H1 (cell line): ENCODE measurements at regions not wholly inside any gene's neighbourhood (a gene's known extent, or its start where the extent isn't known, plus 50 kb on each side); places are given as distances from the start of the nearest gene placed in this dataset.
"Not testable (repeated sequence)": the region's sequence is repeated elsewhere in the genome, so short reads cannot be mapped to it uniquely, and the experiment has no call there.

ENCODE experiments used
- CTCF ChIA-PET: fragments of 300-600 bp; sonication (Branson Sonifier 250); formaldehyde crosslinking; loops from one replicate; lab custom pipeline; 2021; ENCODE audit not compliant: partially characterized antibody; lab: Charles Lee
- POLR2A ChIA-PET: fragments of 300-600 bp; sonication (Branson Sonifier 250); formaldehyde crosslinking; loops from one replicate; lab custom pipeline; 2021; ENCODE audit warnings: inconsistent platforms; ENCODE audit not compliant: partially characterized antibody; lab: Charles Lee
- DNase-seq, 2 experiments: peaks; one replicate each; pipeline versions ENCODE4 v3.0.0 to v3.0.0-alpha.2; 2010 to 2022; ENCODE audit warnings: low spot score in 2 of 2, low read depth in 1 of 2, mixed read lengths in 1 of 2
- FAIRE-seq: peaks from 2 replicates; lab custom pipeline; 2011; peaks lifted over from hg19 to GRCh38; lab: Jason Lieb, UNC
- H2AFZ ChIP-seq: 2 replicates; pipeline ENCODE4 v1.8.1; 2012; ENCODE audit warnings: low read length, inconsistent platforms
- H2AK5ac ChIP-seq: 2 replicates; pipeline ENCODE4 v1.6.1; 2013; ENCODE audit warnings: low read depth, low read length
- H2BK120ac ChIP-seq: replicated peaks from 2 replicates; pipeline ENCODE3; 2013; ENCODE audit warnings: low read depth, low read length, inconsistent platforms
- H2BK12ac ChIP-seq: 2 replicates; pipeline ENCODE4 v1.6.1; 2013; ENCODE audit warnings: low read depth, low read length
- H2BK15ac ChIP-seq: 2 replicates; pipeline ENCODE4 v1.6.1; 2013; ENCODE audit warnings: low read length
- H2BK20ac ChIP-seq: 2 replicates; pipeline ENCODE4 v1.6.1; 2013; ENCODE audit warnings: low read length
- H2BK5ac ChIP-seq: 2 replicates; pipeline ENCODE4 v1.6.1; 2013; ENCODE audit warnings: low read depth, low read length
- H3K14ac ChIP-seq: 2 replicates; pipeline ENCODE4 v1.6.1; 2013; ENCODE audit warnings: inconsistent platforms; ENCODE audit not compliant: insufficient read length
- H3K18ac ChIP-seq: 2 replicates; pipeline ENCODE4 v1.6.1; 2013; ENCODE audit warnings: low read length; ENCODE audit errors: extremely low read depth
- H3K23ac ChIP-seq: 2 replicates; pipeline ENCODE4 v1.6.1; 2013; ENCODE audit warnings: inconsistent platforms; ENCODE audit not compliant: insufficient read length
- H3K23me2 ChIP-seq: 2 replicates; pipeline ENCODE4 v1.6.1; 2013; ENCODE audit warnings: low read depth, low read length
- H3K27ac ChIP-seq: 2 replicates; pipeline ENCODE4 v1.6.1; 2011; ENCODE audit warnings: low read depth, low read length, inconsistent platforms
- H3K27me3 ChIP-seq, 4 experiments: replicated peaks in 1 of 4; 1 replicate in 1 of 4; 2 replicates in 3 of 4; pipeline versions ENCODE4 v1.6.1 to v1.8.1; 2011 to 2013; ENCODE audit warnings: low read length in 3 of 4, mild to moderate bottlenecking in 3 of 4, inconsistent platforms in 2 of 4, mixed read lengths in 2 of 4, moderate library complexity in 1 of 4; ENCODE audit not compliant: control insufficient read depth in 3 of 4, insufficient read depth in 3 of 4; ENCODE audit errors: extremely low read depth in 1 of 4
- H3K36me3 ChIP-seq, 4 experiments: 2 replicates each; pipeline versions ENCODE4 v1.6.1 to v1.8.1; 2011 to 2013; ENCODE audit warnings: mild to moderate bottlenecking in 4 of 4, low read length in 3 of 4, moderate library complexity in 2 of 4, control low read depth in 1 of 4, inconsistent platforms in 1 of 4; ENCODE audit not compliant: insufficient read depth in 4 of 4, control insufficient read depth in 2 of 4
- H3K4ac ChIP-seq: replicated peaks from 2 replicates; pipeline ENCODE3; 2013; ENCODE audit warnings: low read length, low read depth, mixed read lengths, inconsistent platforms; ENCODE audit not compliant: insufficient read length
- H3K4me1 ChIP-seq, 4 experiments: replicated peaks in 1 of 4; 1 replicate in 1 of 4; 2 replicates in 3 of 4; pipeline versions ENCODE4 v1.6.1 to v1.8.1; 2011 to 2013; ENCODE audit warnings: low read length in 3 of 4, inconsistent platforms in 2 of 4, mixed read lengths in 1 of 4; ENCODE audit not compliant: insufficient read depth in 4 of 4, control insufficient read depth in 3 of 4
- H3K4me2 ChIP-seq, 2 experiments: 2 replicates each; pipeline versions ENCODE4 v1.6.1 to v1.8.1; 2011 to 2013; ENCODE audit warnings: low read depth in 2 of 2, low read length in 2 of 2, control low read depth in 1 of 2, inconsistent platforms in 1 of 2, mild to moderate bottlenecking in 1 of 2; ENCODE audit not compliant: insufficient read depth in 1 of 2
- H3K4me3 ChIP-seq, 4 experiments: fragments of 200-600, 300-600 bp in 1 of 4; sonication (generic), shearing (Covaris generic), sonication (Bioruptor Twin) in 1 of 4; 2 replicates each; pipeline versions ENCODE4 v1.5.1 to v1.8.1; 2011 to 2016; ENCODE audit warnings: low read length in 4 of 4, low read depth in 3 of 4, control low read depth in 2 of 4, inconsistent platforms in 2 of 4, mild to moderate bottlenecking in 2 of 4, mixed read lengths in 1 of 4, moderate library complexity in 1 of 4; ENCODE audit not compliant: insufficient read depth in 2 of 4; ENCODE audit errors: extremely low read depth in 1 of 4
- H3K56ac ChIP-seq: replicated peaks from 2 replicates; pipeline ENCODE3; 2013; ENCODE audit warnings: low read depth, mild to moderate bottlenecking, mixed read lengths, low read length, inconsistent platforms; ENCODE audit not compliant: insufficient read length
- H3K79me1 ChIP-seq: 2 replicates; pipeline ENCODE4 v1.6.1; 2013; ENCODE audit warnings: low read depth, low read length, control low read depth
- H3K79me2 ChIP-seq, 2 experiments: 2 replicates each; pipeline versions ENCODE4 v1.6.1 to v1.8.1; 2012 to 2013; ENCODE audit warnings: low read length in 2 of 2, mild to moderate bottlenecking in 2 of 2, inconsistent platforms in 1 of 2; ENCODE audit not compliant: insufficient read depth in 2 of 2, control insufficient read depth in 1 of 2
- H3K9ac ChIP-seq, 4 experiments: replicated peaks in 1 of 4; 1 replicate in 1 of 4; 2 replicates in 3 of 4; pipeline versions ENCODE4 v1.6.1 to v1.8.1; 2011 to 2013; ENCODE audit warnings: low read depth in 3 of 4, low read length in 3 of 4, control low read depth in 2 of 4, mild to moderate bottlenecking in 2 of 4, moderate library complexity in 2 of 4, inconsistent platforms in 1 of 4; ENCODE audit errors: extremely low read depth in 1 of 4
- H3K9me3 ChIP-seq, 2 experiments: 2 replicates each; pipeline versions ENCODE4 v1.6.1 to v1.8.1; 2012 to 2013; ENCODE audit warnings: mild to moderate bottlenecking in 2 of 2, moderate library complexity in 2 of 2, control low read depth in 1 of 2, inconsistent platforms in 1 of 2, low read depth in 1 of 2, low read length in 1 of 2, mixed read lengths in 1 of 2; ENCODE audit not compliant: insufficient read depth in 2 of 2
- H4K20me1 ChIP-seq, 2 experiments: replicated peaks in 1 of 2; 2 replicates each; pipeline versions ENCODE3 to v1.8.1; 2011 to 2013; ENCODE audit warnings: inconsistent platforms in 2 of 2, low read length in 2 of 2, mild to moderate bottlenecking in 1 of 2; ENCODE audit not compliant: insufficient read depth in 2 of 2, control insufficient read depth in 1 of 2
- H4K5ac ChIP-seq: 2 replicates; pipeline ENCODE4 v1.6.1; 2013; ENCODE audit warnings: low read length, low read depth, mixed read lengths, inconsistent platforms; ENCODE audit not compliant: insufficient read length
- H4K8ac ChIP-seq: 2 replicates; pipeline ENCODE4 v1.8.0; 2013; ENCODE audit warnings: mild to moderate bottlenecking, moderate library complexity, low read length, inconsistent platforms; ENCODE audit not compliant: insufficient read depth; ENCODE audit errors: extremely low read depth
- H4K91ac ChIP-seq: replicated peaks from 2 replicates; pipeline ENCODE3; 2013; ENCODE audit warnings: low read length, mixed read lengths, inconsistent platforms; ENCODE audit not compliant: insufficient read length
- WGBS, 2 experiments: shearing (Covaris generic) in 1 of 2; methylation state at CpG; one replicate each; pipeline versions ENCODE4 v1.1.6 to v1.1.7; 2013 to 2015; ENCODE audit warnings: low lambda C conversion rate in 2 of 2, mixed read lengths in 2 of 2, inconsistent platforms in 1 of 2, low coverage in 1 of 2, missing lambda C conversion rate in 1 of 2; ENCODE audit not compliant: insufficient replicate concordance in 2 of 2, insufficient coverage in 1 of 2, insufficient read length in 1 of 2; ENCODE audit errors: extremely low coverage in 1 of 2, missing lambda C conversion rate in 1 of 2; 5-methylcytosine and 5-hydroxymethylcytosine counted together

DNA sequence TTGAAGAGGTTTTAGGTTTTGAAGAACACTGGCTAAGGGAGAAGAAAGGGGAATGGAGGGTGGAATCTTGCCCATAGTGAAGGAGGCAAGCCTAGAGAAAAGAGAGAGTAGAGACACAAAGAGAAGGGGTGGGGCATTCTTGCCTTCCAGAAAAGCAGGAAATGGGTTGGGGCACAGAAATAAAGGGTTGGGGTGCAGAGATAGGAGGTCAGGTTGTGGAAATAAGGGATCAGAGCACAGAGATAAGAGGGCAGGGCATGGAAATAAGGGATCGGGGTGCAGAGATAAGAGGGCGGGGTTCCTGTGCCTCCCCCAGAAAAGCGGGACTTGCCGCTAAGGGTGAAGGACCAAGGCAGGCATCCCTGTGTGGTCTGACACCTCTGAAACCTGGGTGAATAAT is 69.9 kb downstream of the ALG1L2 start:
- H3K27me3 ChIP-seq, H3K14ac ChIP-seq, H3K79me2 ChIP-seq, H3K4me1 ChIP-seq, H3K4me3 ChIP-seq, DNase-seq, H2BK12ac ChIP-seq, H3K79me1 ChIP-seq, H3K18ac ChIP-seq, H4K5ac ChIP-seq, POLR2A ChIA-PET, H3K23me2 ChIP-seq, H3K9ac ChIP-seq, H3K27ac ChIP-seq, H3K4me2 ChIP-seq, H2AK5ac ChIP-seq, H3K23ac ChIP-seq, H3K4ac ChIP-seq, H2BK120ac ChIP-seq, H2BK5ac ChIP-seq, FAIRE-seq, H2BK20ac ChIP-seq, H4K20me1 ChIP-seq, H4K91ac ChIP-seq, H3K36me3 ChIP-seq, H2BK15ac ChIP-seq, H3K56ac ChIP-seq, H4K8ac ChIP-seq, CTCF ChIA-PET, H2AFZ ChIP-seq: not testable (repeated sequence)
- peaks cover 3 to 19% of the 10 kb centered on the region in 2 experiments; a peak in 3 of 4 replicates for H3K9me3 ChIP-seq
- 89% methylated on average over 4 of the region's 4 CpGs; no CpG with 5 or more reads in 1 of the 2 experiments for WGBS, 2 experiments
